ENCODE measurements at regions not wholly inside any gene's neighbourhood (a gene's known extent, or its start where the extent isn't known, plus 50 kb on each side); places are given as distances from the start of the nearest gene placed in this dataset.
"Not testable (repeated sequence)": the region's sequence is repeated elsewhere in the genome, so short reads cannot be mapped to it uniquely, and the experiment has no call there.

- Histone ChIP-seq H3K27me3 (no peaks in the 10 kb centered on the region), H3K36me3 (no peaks in the 10 kb centered on the region), H3K27ac (no peak overlapping the region), H3K4me3 (no peak overlapping the region), H3K9me3 (no peaks in the 10 kb centered on the region), H3K4me1 (no peaks in the 10 kb centered on the region)
- intact Hi-C loops (cut with DNase I; ENCODE audit: low total_unique reads) = no loop called here
- TF ChIP-seq POLR2A (IDR thresholded peaks at IDR 0.05) = no peak
- TF ChIP-seq CTCF (IDR thresholded peaks at IDR 0.05 in 4 of 5, conservative IDR thresholded peaks at IDR 0.05 in 1 of 5) = no peak
- ATAC-seq (no peak), DNase-seq (no peak)
- in situ Hi-C loops (cut with MboI; ENCODE audit: low sequenced_read_pairs in 4 of 4) = no loop called here
Measured at GRCh38 chr2:62393293-62393692, 112.7 kb downstream of the TMEM17 start.

DNA sequence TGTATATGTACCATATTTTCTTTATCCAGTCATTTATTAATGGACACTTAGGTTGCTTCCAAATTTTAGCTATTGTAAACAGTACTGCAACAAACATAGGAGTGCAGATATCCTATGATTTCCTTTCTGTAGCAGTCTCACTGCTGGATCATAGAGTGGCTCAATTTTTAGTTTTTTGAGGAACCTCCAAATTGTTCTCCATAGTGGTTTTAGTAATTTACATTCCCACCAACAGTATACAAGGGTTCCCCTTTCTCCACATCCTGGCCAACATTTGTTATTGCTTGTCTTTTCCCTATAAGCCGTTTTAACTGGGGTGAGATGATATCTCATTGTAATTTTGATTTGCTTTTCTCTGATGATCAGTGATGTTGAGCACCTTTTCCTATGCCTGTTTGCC, 114.3 kb downstream of the TMEM17 start:
- H3K9me3 ChIP-seq = no peaks in the 10 kb centered on the region
- H3K4me1 ChIP-seq = no peaks in the 10 kb centered on the region
- intact Hi-C loops (cut with DNase I; ENCODE audit: low total_unique reads) (no loop called here), in situ Hi-C loops (cut with MboI; ENCODE audit: low sequenced_read_pairs in 4 of 4) (no loop called here)
- DNase-seq (no peak), ATAC-seq (no peak)
- H3K4me3 ChIP-seq = no peak overlapping the region
- no peak for TF ChIP-seq POLR2A (IDR thresholded peaks at IDR 0.05)
- no peak for TF ChIP-seq CTCF (IDR thresholded peaks at IDR 0.05 in 4 of 5, conservative IDR thresholded peaks at IDR 0.05 in 1 of 5)
- H3K27me3 ChIP-seq = no peaks in the 10 kb centered on the region
- no peak overlapping the region for H3K27ac ChIP-seq
- no peaks in the 10 kb centered on the region for H3K36me3 ChIP-seq

GRCh38 chr2:62386378-62386777, 119.6 kb downstream of the TMEM17 start:
- H3K4me1 ChIP-seq; in situ Hi-C loops (cut with MboI; ENCODE audit: low sequenced_read_pairs in 4 of 4); H3K36me3 ChIP-seq; H3K27ac ChIP-seq; ATAC-seq; H3K9me3 ChIP-seq; H3K27me3 ChIP-seq; intact Hi-C loops (cut with DNase I; ENCODE audit: low total_unique reads); H3K4me3 ChIP-seq; DNase-seq: not testable (repeated sequence)

- intact Hi-C loops (cut with DNase I; ENCODE audit: low total_unique reads) = no loop called here
- H3K4me3 ChIP-seq = no peak overlapping the region
- ATAC-seq = no peak
- in situ Hi-C loops (cut with MboI; ENCODE audit: low sequenced_read_pairs in 4 of 4) = no loop called here
- no peaks in the 10 kb centered on the region for H3K36me3 ChIP-seq
- H3K9me3 ChIP-seq = no peaks in the 10 kb centered on the region
- DNase-seq = no peak
- no peaks in the 10 kb centered on the region for H3K27me3 ChIP-seq
- no peak overlapping the region for H3K27ac ChIP-seq
- peaks cover 0 to 4% of the 10 kb centered on the region in 2 donors for H3K4me1 ChIP-seq
- TF ChIP-seq POLR2A (IDR thresholded peaks at IDR 0.05) (no peak), CTCF (IDR thresholded peaks at IDR 0.05 in 4 of 5, conservative IDR thresholded peaks at IDR 0.05 in 1 of 5) (no peak)
Measured at GRCh38 chr2:62383846-62384245, 122.1 kb downstream of the TMEM17 start.

GRCh38 chr2:62382757-62383156, 123.2 kb downstream of the TMEM17 start:
- no peak for TF ChIP-seq POLR2A (IDR thresholded peaks at IDR 0.05)
- TF ChIP-seq CTCF (IDR thresholded peaks at IDR 0.05 in 4 of 5, conservative IDR thresholded peaks at IDR 0.05 in 1 of 5) = no peak
- no peak for ATAC-seq
- intact Hi-C loops (cut with DNase I; ENCODE audit: low total_unique reads) = no loop called here

More at GRCh38 chr2:62382757-62383156, 123.2 kb downstream of the TMEM17 start:
- no peak overlapping the region for H3K4me3 ChIP-seq
- H3K9me3 ChIP-seq = no peaks in the 10 kb centered on the region
- no peak for DNase-seq
- in situ Hi-C loops (cut with MboI; ENCODE audit: low sequenced_read_pairs in 4 of 4) = no loop called here
- no peaks in the 10 kb centered on the region for H3K27me3 ChIP-seq
- H3K4me1 ChIP-seq = peaks cover 0 to 4% of the 10 kb centered on the region in 2 donors
- no peak overlapping the region for H3K27ac ChIP-seq
- H3K36me3 ChIP-seq = no peaks in the 10 kb centered on the region

All from gastrocnemius medialis (tissue), 4 donors.